ENCODE measurements at regions not wholly inside any gene's neighbourhood (a gene's known extent, or its start where the extent isn't known, plus 50 kb on each side); places are given as distances from the start of the nearest gene placed in this dataset.

DNA sequence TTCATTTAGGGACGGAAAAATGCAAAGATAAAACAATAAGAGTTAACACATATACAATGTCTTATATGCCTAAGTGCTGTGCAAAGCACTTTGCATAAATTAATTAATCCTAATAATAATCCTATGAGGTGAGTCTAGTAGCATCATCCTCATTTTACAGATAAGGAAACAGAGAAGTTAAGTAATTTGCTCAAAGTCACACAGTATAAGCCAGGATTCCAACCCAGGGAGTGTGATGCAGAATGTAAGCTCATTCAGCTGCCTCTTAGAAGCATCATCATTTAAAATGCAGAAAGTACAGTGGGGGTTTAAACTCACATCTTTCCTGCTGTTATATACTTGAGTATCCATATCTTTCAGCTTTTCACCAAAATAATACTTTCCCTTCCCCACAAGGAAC is 203.7 kb downstream of the LARP7 start:
- H3K4me1 ChIP-seq: no peaks in the 10 kb centered on the region
- TF ChIP-seq, protein P1, sequence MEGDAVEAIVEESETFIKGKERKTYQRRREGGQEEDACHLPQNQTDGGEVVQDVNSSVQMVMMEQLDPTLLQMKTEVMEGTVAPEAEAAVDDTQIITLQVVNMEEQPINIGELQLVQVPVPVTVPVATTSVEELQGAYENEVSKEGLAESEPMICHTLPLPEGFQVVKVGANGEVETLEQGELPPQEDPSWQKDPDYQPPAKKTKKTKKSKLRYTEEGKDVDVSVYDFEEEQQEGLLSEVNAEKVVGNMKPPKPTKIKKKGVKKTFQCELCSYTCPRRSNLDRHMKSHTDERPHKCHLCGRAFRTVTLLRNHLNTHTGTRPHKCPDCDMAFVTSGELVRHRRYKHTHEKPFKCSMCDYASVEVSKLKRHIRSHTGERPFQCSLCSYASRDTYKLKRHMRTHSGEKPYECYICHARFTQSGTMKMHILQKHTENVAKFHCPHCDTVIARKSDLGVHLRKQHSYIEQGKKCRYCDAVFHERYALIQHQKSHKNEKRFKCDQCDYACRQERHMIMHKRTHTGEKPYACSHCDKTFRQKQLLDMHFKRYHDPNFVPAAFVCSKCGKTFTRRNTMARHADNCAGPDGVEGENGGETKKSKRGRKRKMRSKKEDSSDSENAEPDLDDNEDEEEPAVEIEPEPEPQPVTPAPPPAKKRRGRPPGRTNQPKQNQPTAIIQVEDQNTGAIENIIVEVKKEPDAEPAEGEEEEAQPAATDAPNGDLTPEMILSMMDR (IDR thresholded peaks at IDR 0.05; ENCODE audit: low read depth, low read length): no peak
- H3K27me3 ChIP-seq: no peaks in the 10 kb centered on the region
- no peaks in the 10 kb centered on the region; the same call in 1 of the 2 replicates for H3K9me3 ChIP-seq
- H3K4me3 ChIP-seq (ENCODE audit: low read depth, low read length): no peak overlapping the region
- H3K36me3 ChIP-seq: no peaks in the 10 kb centered on the region
- DNase-seq: no peak

DNA sequence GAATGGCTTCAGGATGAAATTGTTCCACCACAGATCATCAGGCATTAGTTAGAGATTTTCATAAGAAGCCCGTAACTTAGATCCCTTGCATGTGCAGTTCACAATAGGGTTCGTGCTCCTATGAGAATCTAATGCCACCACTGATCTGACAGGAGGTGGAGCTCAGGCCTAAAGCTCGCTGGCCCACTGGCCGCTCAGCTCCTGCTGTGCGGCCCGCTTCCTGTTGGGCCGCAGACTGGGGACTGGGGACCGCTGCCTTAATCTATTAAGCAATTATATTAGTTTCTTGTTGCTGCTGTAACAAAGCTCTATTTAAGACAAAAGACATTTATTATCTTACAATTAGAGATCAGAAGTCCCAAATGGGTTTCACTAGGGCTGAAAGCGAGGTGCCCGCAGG is 205.6 kb downstream of the LARP7 start:
- no peak for DNase-seq
- Histone ChIP-seq H3K9me3 (no peaks in the 10 kb centered on the region), H3K4me3 (ENCODE audit: low read depth, low read length) (no peak overlapping the region), H3K4me1 (no peaks in the 10 kb centered on the region), H3K27me3 (no peaks in the 10 kb centered on the region), H3K36me3 (peaks cover 4% of the 10 kb centered on the region; the same call in 1 of the 2 replicates)
- TF ChIP-seq, protein P1 (IDR thresholded peaks at IDR 0.05; ENCODE audit: low read depth, low read length): no peak

DNA sequence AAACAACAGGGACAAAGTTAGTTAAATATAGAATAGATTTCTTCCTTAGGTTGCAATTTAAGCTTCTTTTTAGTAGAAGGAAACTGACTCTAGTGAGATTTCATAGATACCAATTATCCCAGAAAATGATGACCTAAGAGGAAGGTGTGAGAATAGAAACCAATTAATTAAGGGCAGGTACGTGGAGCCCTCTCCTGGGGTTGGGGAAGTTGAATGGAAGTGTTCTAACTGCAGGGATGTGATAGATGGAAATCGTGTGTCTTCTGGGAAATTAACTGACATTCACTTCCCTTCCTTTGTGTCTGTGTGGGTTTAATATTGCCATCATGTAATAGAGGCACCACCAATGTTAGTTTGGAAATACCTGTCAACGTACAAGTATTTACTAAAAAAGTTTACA is 204.1 kb upstream of the ANK2 start:
- H3K9me3 ChIP-seq: no peaks in the 10 kb centered on the region
- no peaks in the 10 kb centered on the region for H3K4me1 ChIP-seq
- no peak overlapping the region for H3K4me3 ChIP-seq (ENCODE audit: low read depth, low read length)
- peaks cover 4% of the 10 kb centered on the region; the same call in 1 of the 2 replicates for H3K36me3 ChIP-seq
- DNase-seq: no peak
- no peaks in the 10 kb centered on the region for H3K27me3 ChIP-seq
- TF ChIP-seq, protein P1 (IDR thresholded peaks at IDR 0.05; ENCODE audit: low read depth, low read length): no peak

DNA sequence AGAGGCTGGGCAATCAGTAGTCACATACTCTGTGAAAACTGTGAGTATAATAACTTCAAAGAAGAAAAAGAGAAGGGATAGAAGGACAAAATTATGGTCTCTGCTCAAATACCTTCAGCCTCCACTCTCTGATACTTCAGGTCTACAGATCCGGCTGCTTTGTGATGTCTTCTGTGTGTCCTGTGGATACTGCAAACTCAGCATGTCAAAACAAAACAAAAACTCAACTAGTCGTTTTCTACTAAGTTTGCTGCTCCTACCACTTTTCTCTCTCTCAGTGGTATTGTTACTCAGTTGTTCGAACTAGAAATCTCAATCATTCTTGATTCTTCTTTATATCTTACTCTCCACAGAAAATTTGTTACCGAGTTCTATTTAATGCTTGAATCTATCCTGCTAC is 202.4 kb upstream of the ANK2 start:
- Histone ChIP-seq H3K4me3 (ENCODE audit: low read depth, low read length) (no peak overlapping the region), H3K4me1 (no peaks in the 10 kb centered on the region), H3K9me3 (no peaks in the 10 kb centered on the region), H3K27me3 (no peaks in the 10 kb centered on the region), H3K36me3 (peaks cover 4% of the 10 kb centered on the region; the same call in 1 of the 2 replicates)
- TF ChIP-seq, protein P1 (IDR thresholded peaks at IDR 0.05; ENCODE audit: low read depth, low read length): no peak
- DNase-seq: no peak

DNA sequence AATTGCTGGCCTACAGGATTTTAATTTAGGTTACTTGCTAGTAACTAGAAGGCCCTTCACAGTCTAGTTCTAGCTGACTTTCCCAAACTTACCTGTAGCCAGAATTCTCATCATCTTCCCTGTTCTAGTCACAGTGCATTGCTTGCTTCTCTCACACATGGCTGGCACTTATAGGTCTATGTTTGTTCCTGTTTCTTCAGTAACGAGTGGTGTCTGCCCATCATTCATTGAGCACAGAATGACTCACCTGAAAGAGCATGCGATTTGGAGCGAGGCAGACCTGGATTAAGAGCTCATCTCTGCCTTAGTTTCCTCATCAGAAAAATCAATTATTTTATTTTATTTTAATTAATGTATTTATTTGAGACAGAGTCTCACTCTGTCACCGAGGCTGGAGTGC is 201.7 kb upstream of the ANK2 start:
- DNase-seq: no peak
- Histone ChIP-seq H3K4me1 (no peaks in the 10 kb centered on the region), H3K36me3 (peaks cover 4% of the 10 kb centered on the region; the same call in 1 of the 2 replicates), H3K4me3 (ENCODE audit: low read depth, low read length) (no peak overlapping the region), H3K27me3 (no peaks in the 10 kb centered on the region), H3K9me3 (no peaks in the 10 kb centered on the region)
- TF ChIP-seq, protein P1 (IDR thresholded peaks at IDR 0.05; ENCODE audit: low read depth, low read length): no peak

DNA sequence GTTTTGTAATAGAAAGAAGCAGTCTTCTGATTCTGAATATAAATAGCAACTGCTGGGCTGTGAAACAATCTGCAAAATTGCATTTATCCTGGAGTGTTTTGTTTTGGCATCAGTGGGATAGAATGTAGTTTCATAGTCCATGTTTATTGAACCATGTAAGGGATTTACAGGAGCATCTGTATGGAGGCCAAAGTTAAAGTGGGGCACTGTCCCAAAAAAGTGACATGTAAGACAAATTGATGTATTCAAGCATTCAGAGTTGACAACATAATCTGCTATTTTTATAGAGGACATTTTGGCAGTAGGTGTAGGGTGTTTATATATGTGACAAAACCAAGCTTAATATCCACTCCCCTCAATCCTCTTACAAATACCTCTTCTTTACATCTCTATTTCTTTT is 200.5 kb upstream of the ANK2 start:
- Histone ChIP-seq H3K36me3 (peaks cover 4% of the 10 kb centered on the region; the same call in 1 of the 2 replicates), H3K4me3 (ENCODE audit: low read depth, low read length) (no peak overlapping the region), H3K9me3 (no peaks in the 10 kb centered on the region), H3K4me1 (peaks cover 2% of the 10 kb centered on the region), H3K27me3 (no peaks in the 10 kb centered on the region)
- DNase-seq: no peak
- TF ChIP-seq, protein P1 (IDR thresholded peaks at IDR 0.05; ENCODE audit: low read depth, low read length): no peak

All from BE2C (cell line).